Heart left ventricle (tissue), 13 donors: ENCODE measurements at regions not wholly inside any gene's neighbourhood (a gene's known extent, or its start where the extent isn't known, plus 50 kb on each side); places are given as distances from the start of the nearest gene placed in this dataset.

Experiments
- POLR2A ChIP-seq, 2 donors: fragments of 450-650 bp; IDR thresholded peaks; one replicate each; pipeline ENCODE4 v1.6.1; 2017; ENCODE audit warnings: antibody characterized with exemption in 2 of 2, mild to moderate bottlenecking in 2 of 2, moderate library complexity in 2 of 2
- TF ChIP-seq, protein P1 (sequence below), 12 donors: fragments of 200-600 bp; sonication (generic) in 4 of 12; IDR thresholded peaks; one replicate each; pipeline versions ENCODE4 v1.5.0 to v1.8.0; 2018 to 2022; ENCODE audit warnings: antibody characterized with exemption in 12 of 12, mild to moderate bottlenecking in 5 of 12
- donor health status: ischemic (EF 13 %, LVEDD 7.1; RV severe dilation, severe dysfunction).
- donor health status: DM: no; HTN: yes; CAD: no.
- donor health status: DM: no; HTN: no; CAD: no.
- donor health status: ischemic (EF 25% LVEDD 6.9; RV normal size, moderate dysfunction).
- donor health status: ischemic (EF 25% LVEDD 5.7; RV mildly dilated, moderate dysfunction).
- donor health status: ischemic (EF 35%, LVEDD 5.7; RV mildly dilated, moderate dysfunction).
- donor health status: nonischemic (EF 11% LVEDD 7.7; RV severe dilation, severe dysfunction).
- donor health status: DM: yes; HTN: yes; CAD: no.
- donor health status: PGD.
- donor health status: ischemic (EF 29% LVEDD 5.4; RV normal size, mild dysfunction).
- donor health status: nonischemic (EF 23%, LVEDD 6.1; RV moderate dilation, normal function).

DNA sequence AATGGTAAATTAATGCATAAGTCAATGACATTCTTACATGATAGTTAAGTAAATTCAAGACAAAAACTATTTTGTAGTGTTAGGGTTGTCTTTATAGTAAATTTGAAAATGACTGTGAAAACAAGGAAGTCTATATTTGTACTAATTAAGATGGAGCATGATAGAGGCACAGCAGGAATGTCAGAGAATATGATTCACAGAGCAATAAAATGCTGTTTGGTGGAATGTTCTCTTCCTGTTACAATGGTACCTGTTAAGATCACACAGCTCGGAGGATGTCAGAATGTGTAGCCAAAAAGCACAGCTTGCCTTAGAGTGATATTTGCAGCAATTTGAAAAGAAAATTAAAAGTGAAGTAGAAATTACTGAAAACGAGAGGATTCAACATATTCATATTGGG lies 2339.7 kb upstream of the RAG2 start:
- TF ChIP-seq, protein P1, sequence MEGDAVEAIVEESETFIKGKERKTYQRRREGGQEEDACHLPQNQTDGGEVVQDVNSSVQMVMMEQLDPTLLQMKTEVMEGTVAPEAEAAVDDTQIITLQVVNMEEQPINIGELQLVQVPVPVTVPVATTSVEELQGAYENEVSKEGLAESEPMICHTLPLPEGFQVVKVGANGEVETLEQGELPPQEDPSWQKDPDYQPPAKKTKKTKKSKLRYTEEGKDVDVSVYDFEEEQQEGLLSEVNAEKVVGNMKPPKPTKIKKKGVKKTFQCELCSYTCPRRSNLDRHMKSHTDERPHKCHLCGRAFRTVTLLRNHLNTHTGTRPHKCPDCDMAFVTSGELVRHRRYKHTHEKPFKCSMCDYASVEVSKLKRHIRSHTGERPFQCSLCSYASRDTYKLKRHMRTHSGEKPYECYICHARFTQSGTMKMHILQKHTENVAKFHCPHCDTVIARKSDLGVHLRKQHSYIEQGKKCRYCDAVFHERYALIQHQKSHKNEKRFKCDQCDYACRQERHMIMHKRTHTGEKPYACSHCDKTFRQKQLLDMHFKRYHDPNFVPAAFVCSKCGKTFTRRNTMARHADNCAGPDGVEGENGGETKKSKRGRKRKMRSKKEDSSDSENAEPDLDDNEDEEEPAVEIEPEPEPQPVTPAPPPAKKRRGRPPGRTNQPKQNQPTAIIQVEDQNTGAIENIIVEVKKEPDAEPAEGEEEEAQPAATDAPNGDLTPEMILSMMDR (IDR thresholded peaks at IDR 0.05) = no peak
- TF ChIP-seq POLR2A (IDR thresholded peaks at IDR 0.05) = no peak
